Neuronal stem cell (in vitro differentiated cells): ENCODE measurements at regions not wholly inside any gene's neighbourhood (a gene's known extent, or its start where the extent isn't known, plus 50 kb on each side); places are given as distances from the start of the nearest gene placed in this dataset.
A peak's percentile ranks its signal among the peaks of the same experiment; 100 is the strongest.

Experiments used
- DNase-seq: peaks from one replicate; pipeline ENCODE4 v3.0.0-alpha.2; 2013; ENCODE audit warnings: low spot score
- H2AFZ ChIP-seq: one replicate; pipeline ENCODE4 v1.6.1; 2013; ENCODE audit warnings: mild to moderate bottlenecking, low read length, inconsistent platforms
- H2AK5ac ChIP-seq: 2 replicates; pipeline ENCODE4 v1.6.1; 2013; ENCODE audit warnings: low read depth, mild to moderate bottlenecking, inconsistent platforms, low read length, moderate library complexity, mixed read lengths
- H2BK120ac ChIP-seq: 2 replicates; pipeline ENCODE4 v1.6.1; 2013; ENCODE audit warnings: low read depth, mild to moderate bottlenecking, inconsistent platforms, low read length, moderate library complexity, mixed read lengths
- H2BK12ac ChIP-seq: one replicate; pipeline ENCODE4 v1.6.1; 2013; ENCODE audit warnings: low read length, inconsistent platforms
- H2BK15ac ChIP-seq: 2 replicates; pipeline ENCODE4 v1.6.1; 2013; ENCODE audit warnings: mild to moderate bottlenecking, low read length, inconsistent platforms, mixed read lengths
- H2BK5ac ChIP-seq: one replicate; pipeline ENCODE4 v1.6.1; 2013; ENCODE audit warnings: inconsistent platforms, mild to moderate bottlenecking, low read length, moderate library complexity
- H3K14ac ChIP-seq: one replicate; pipeline ENCODE4 v1.6.1; 2013; ENCODE audit warnings: low read length, inconsistent platforms
- H3K18ac ChIP-seq: 2 replicates; pipeline ENCODE4 v1.6.1; 2013; ENCODE audit warnings: low read length, inconsistent platforms
- H3K23ac ChIP-seq: 2 replicates; pipeline ENCODE4 v1.6.1; 2013; ENCODE audit warnings: low read depth, mild to moderate bottlenecking, mixed read lengths, low read length, inconsistent platforms; ENCODE audit not compliant: poor library complexity
- H3K27ac ChIP-seq: replicated peaks from 3 replicates; pipeline ENCODE4 v1.5.1; 2013; ENCODE audit warnings: low read length, inconsistent platforms
- H3K27me3 ChIP-seq, 3 experiments: 2 replicates each; pipeline ENCODE4 v1.6.1; 2013; ENCODE audit warnings: low read length in 3 of 3, mild to moderate bottlenecking in 2 of 3, inconsistent platforms in 1 of 3, low read depth in 1 of 3, mixed read lengths in 1 of 3, moderate library complexity in 1 of 3; ENCODE audit not compliant: control insufficient read depth in 3 of 3, insufficient read depth in 3 of 3
- H3K36me3 ChIP-seq, 2 donors: replicated peaks in 1 of 2; 2 replicates each; pipeline ENCODE4 v1.6.1; 2013; ENCODE audit warnings: low read length in 2 of 2; ENCODE audit not compliant: control insufficient read depth in 2 of 2, insufficient read depth in 2 of 2
- H3K4ac ChIP-seq: 2 replicates; pipeline ENCODE4 v1.6.1; 2013; ENCODE audit warnings: inconsistent platforms, mild to moderate bottlenecking, low read length, moderate library complexity
- H3K4me1 ChIP-seq, 2 donors: 1 replicate in 1 of 2; 2 replicates in 1 of 2; pipeline ENCODE4 v1.6.1; 2013; ENCODE audit warnings: low read length in 2 of 2, low read depth in 1 of 2; ENCODE audit not compliant: control insufficient read depth in 2 of 2, insufficient read depth in 1 of 2
- H3K4me2 ChIP-seq: one replicate; pipeline ENCODE4 v1.6.1; 2013; ENCODE audit warnings: mild to moderate bottlenecking, low read length, inconsistent platforms; ENCODE audit not compliant: insufficient read depth, poor library complexity, severe bottlenecking
- H3K4me3 ChIP-seq, 2 donors: 2 replicates each; pipeline ENCODE4 v1.5.1; 2013; ENCODE audit warnings: low read length in 2 of 2, mild to moderate bottlenecking in 2 of 2, inconsistent platforms in 1 of 2, moderate library complexity in 1 of 2
- H3K79me1 ChIP-seq: one replicate; pipeline ENCODE4 v1.6.1; 2013; ENCODE audit warnings: low read depth, mild to moderate bottlenecking, inconsistent platforms, low read length, moderate library complexity
- H3K9ac ChIP-seq: one replicate; pipeline ENCODE4 v1.6.1; 2013; ENCODE audit warnings: mild to moderate bottlenecking, low read depth, low read length, inconsistent platforms; ENCODE audit not compliant: poor library complexity
- H3K9me3 ChIP-seq, 2 donors: replicated peaks in 1 of 2; 2 replicates each; pipeline versions ENCODE3 to v1.6.1; 2013; ENCODE audit warnings: low read length in 2 of 2, mild to moderate bottlenecking in 2 of 2, inconsistent platforms in 1 of 2, low read depth in 1 of 2, mixed read lengths in 1 of 2, moderate library complexity in 1 of 2; ENCODE audit not compliant: control insufficient read depth in 2 of 2, insufficient read depth in 1 of 2
- H4K8ac ChIP-seq: one replicate; pipeline ENCODE4 v1.6.1; 2013; ENCODE audit warnings: low read depth, mild to moderate bottlenecking, inconsistent platforms, low read length, moderate library complexity
- H4K91ac ChIP-seq: one replicate; pipeline ENCODE4 v1.6.1; 2013; ENCODE audit warnings: low read length, low read depth, mild to moderate bottlenecking, inconsistent platforms; ENCODE audit not compliant: poor library complexity
- WGBS, 2 donors: extraction: QIAGEN DNeasy Blood & Tissue Kit; methylation state at CpG; one replicate each; pipeline ENCODE4 v1.1.7; 2013; ENCODE audit warnings: missing lambda C conversion rate in 2 of 2, mixed read lengths in 1 of 2; ENCODE audit not compliant: insufficient read length in 2 of 2, insufficient replicate concordance in 1 of 2; ENCODE audit errors: extremely low coverage in 2 of 2; 5-methylcytosine and 5-hydroxymethylcytosine counted together

- H2BK15ac ChIP-seq = no peak overlapping the region
- no peak overlapping the region for H4K91ac ChIP-seq
- H4K8ac ChIP-seq = no peak overlapping the region
- H3K9me3 ChIP-seq = no peaks in the 10 kb centered on the region
- no peak overlapping the region for H3K23ac ChIP-seq
- no peak overlapping the region for H3K14ac ChIP-seq
- H3K4me1 ChIP-seq = no peaks in the 10 kb centered on the region
- no peak overlapping the region for H2BK120ac ChIP-seq
- no peak overlapping the region for H3K4me3 ChIP-seq
- H2BK12ac ChIP-seq = no peak overlapping the region
- H2AFZ ChIP-seq = no peak overlapping the region
- DNase-seq = no peak
- H3K79me1 ChIP-seq = no peaks in the 10 kb centered on the region
- no peaks in the 10 kb centered on the region for H3K36me3 ChIP-seq
- H3K4ac ChIP-seq = no peak overlapping the region
- no peak overlapping the region for H2AK5ac ChIP-seq
- H3K27me3 ChIP-seq = no peaks in the 10 kb centered on the region
- no peak overlapping the region for H3K9ac ChIP-seq
- no peak overlapping the region for H3K27ac ChIP-seq
- no peak overlapping the region for H2BK5ac ChIP-seq
- H3K18ac ChIP-seq = no peak overlapping the region
- H3K4me2 ChIP-seq = no peak overlapping the region
- no CpG with 5 or more reads among the region's 2 CpGs for WGBS, 2 donors
These were observed 271.4 kb upstream of the SRRM4 start for GRCh38 chr12:118709946-118710345.

- Histone ChIP-seq H2BK120ac (no peak overlapping the region), H2BK5ac (no peak overlapping the region), H2AFZ (no peak overlapping the region), H3K4me3 (no peak overlapping the region), H4K8ac (no peak overlapping the region), H3K4me2 (no peak overlapping the region), H3K4me1 (no peaks in the 10 kb centered on the region), H2BK12ac (no peak overlapping the region), H3K27ac (no peak overlapping the region), H2AK5ac (no peak overlapping the region), H3K79me1 (no peaks in the 10 kb centered on the region), H4K91ac (no peak overlapping the region), H3K4ac (no peak overlapping the region), H3K23ac (no peak overlapping the region), H3K9me3 (no peaks in the 10 kb centered on the region), H2BK15ac (no peak overlapping the region), H3K36me3 (no peaks in the 10 kb centered on the region), H3K14ac (no peak overlapping the region), H3K9ac (no peak overlapping the region), H3K27me3 (no peaks in the 10 kb centered on the region), H3K18ac (no peak overlapping the region)
- DNase-seq = no peak
- WGBS, 2 donors = no CpG with 5 or more reads among the region's 1 CpG
These were observed 270.2 kb upstream of the SRRM4 start for GRCh38 chr12:118711185-118711584.

- Histone ChIP-seq H2AK5ac (no peak overlapping the region), H4K91ac (no peak overlapping the region), H2BK12ac (no peak overlapping the region), H2BK120ac (no peak overlapping the region), H3K79me1 (no peaks in the 10 kb centered on the region), H2BK5ac (no peak overlapping the region), H3K27ac (no peak overlapping the region), H2AFZ (no peak overlapping the region), H3K4ac (no peak overlapping the region), H4K8ac (no peak overlapping the region), H3K9me3 (no peaks in the 10 kb centered on the region), H3K14ac (no peak overlapping the region), H3K4me1 (no peaks in the 10 kb centered on the region), H2BK15ac (no peak overlapping the region), H3K27me3 (no peaks in the 10 kb centered on the region), H3K9ac (no peak overlapping the region), H3K36me3 (no peaks in the 10 kb centered on the region), H3K4me2 (no peak overlapping the region), H3K18ac (no peak overlapping the region), H3K23ac (no peak overlapping the region), H3K4me3 (no peak overlapping the region)
- no CpG with 5 or more reads among the region's 5 CpGs for WGBS, 2 donors
- peak; percentile 54 for DNase-seq
These were observed 267.3 kb upstream of the SRRM4 start for GRCh38 chr12:118714051-118714460.

DNA sequence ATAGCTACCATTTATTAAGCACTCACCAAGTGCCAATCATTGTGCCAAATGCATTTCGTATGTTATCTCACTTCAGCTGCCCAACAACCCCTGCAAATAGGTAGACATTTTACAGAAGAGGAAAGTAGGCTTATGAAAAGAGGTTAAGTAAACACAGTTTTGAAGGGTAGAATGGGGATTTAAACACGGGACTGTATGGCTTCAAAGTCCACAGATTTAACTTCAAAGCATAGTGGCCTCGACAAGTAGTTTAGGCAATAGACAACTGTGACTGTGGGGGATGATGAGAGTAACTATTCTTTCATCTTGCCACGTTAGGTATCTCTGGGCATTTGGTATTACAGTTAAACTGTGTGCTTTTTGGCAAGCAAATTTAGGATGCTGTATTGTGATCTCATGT is 266.8 kb upstream of the SRRM4 start:
- H3K4me3 ChIP-seq = no peak overlapping the region
- no peak overlapping the region for H3K14ac ChIP-seq
- no peaks in the 10 kb centered on the region for H3K79me1 ChIP-seq
- no CpG with 5 or more reads among the region's 4 CpGs for whole genome bisulfite sequencing, 2 donors
- H2BK15ac ChIP-seq = no peak overlapping the region
- no peak for DNase-seq
- no peak overlapping the region for H3K9ac ChIP-seq
- no peak overlapping the region for H2AK5ac ChIP-seq
- no peak overlapping the region for H3K4me2 ChIP-seq
- H3K27me3 ChIP-seq = no peaks in the 10 kb centered on the region
- H3K36me3 ChIP-seq = no peaks in the 10 kb centered on the region
- no peak overlapping the region for H2BK120ac ChIP-seq
- H3K9me3 ChIP-seq = no peaks in the 10 kb centered on the region
- H2AFZ ChIP-seq = no peak overlapping the region
- no peaks in the 10 kb centered on the region for H3K4me1 ChIP-seq
- no peak overlapping the region for H3K23ac ChIP-seq
- no peak overlapping the region for H3K4ac ChIP-seq
- no peak overlapping the region for H2BK12ac ChIP-seq
- no peak overlapping the region for H2BK5ac ChIP-seq
- H3K27ac ChIP-seq = no peak overlapping the region
- H3K18ac ChIP-seq = no peak overlapping the region
- H4K8ac ChIP-seq = no peak overlapping the region
- H4K91ac ChIP-seq = no peak overlapping the region
